Hematopoietic multipotent progenitor cell (in vitro differentiated cells): ENCODE measurements at regions not wholly inside any gene's neighbourhood (a gene's known extent, or its start where the extent isn't known, plus 50 kb on each side); places are given as distances from the start of the nearest gene placed in this dataset.
"Not testable (repeated sequence)": the region's sequence is repeated elsewhere in the genome, so short reads cannot be mapped to it uniquely, and the experiment has no call there.

Source experiments
- DNase-seq, 3 donors: peaks; one replicate each; pipeline ENCODE4 v3.0.0-alpha.2; 2011 to 2015; ENCODE audit warnings: low read depth in 2 of 3, low spot score in 2 of 3

GRCh38 chr5:93359296-93359959 is 221.6 kb downstream of the NR2F1-AS1 start:
- DNase-seq: no peak

GRCh38 chr5:93358176-93358575 is 222.8 kb downstream of the NR2F1-AS1 start:
- DNase-seq: no peak

- no peak for DNase-seq
Observed at GRCh38 chr5:93357686-93358085, 223.3 kb downstream of the NR2F1-AS1 start.

GRCh38 chr5:93355691-93356090 is 225.3 kb downstream of the NR2F1-AS1 start:
- DNase-seq: no peak

- no peak for DNase-seq
Observed at GRCh38 chr5:93352186-93352585, 228.8 kb downstream of the NR2F1-AS1 start.

GRCh38 chr5:93349613-93350012 is 231.4 kb downstream of the NR2F1-AS1 start:
- no peak for DNase-seq

GRCh38 chr5:93348231-93348630 is 232.8 kb downstream of the NR2F1-AS1 start:
- no peak for DNase-seq

GRCh38 chr5:93346850-93347249 is 234.2 kb downstream of the NR2F1-AS1 start:
- DNase-seq: not testable (repeated sequence)

- DNase-seq: no peak
Observed at GRCh38 chr5:93346301-93346700, 234.7 kb downstream of the NR2F1-AS1 start.

- no peak for DNase-seq
Observed at GRCh38 chr5:93343570-93343969, 237.4 kb downstream of the NR2F1-AS1 start.

- no peak for DNase-seq
Observed at GRCh38 chr5:93342563-93343061, 238.4 kb downstream of the NR2F1-AS1 start.

- no peak for DNase-seq
Observed at GRCh38 chr5:93340881-93341280, 240.1 kb downstream of the NR2F1-AS1 start.

GRCh38 chr5:93337138-93337537 is 243.9 kb downstream of the NR2F1-AS1 start:
- no peak for DNase-seq

- DNase-seq: no peak
Observed at GRCh38 chr5:93336330-93337110, 244.5 kb downstream of the NR2F1-AS1 start.

- no peak for DNase-seq
Observed at GRCh38 chr5:93331863-93332262, 249.2 kb downstream of the NR2F1-AS1 start.

- no peak for DNase-seq
Observed at GRCh38 chr5:93331241-93331640, 249.8 kb downstream of the NR2F1-AS1 start.

GRCh38 chr5:93330506-93330905 is 250.5 kb downstream of the NR2F1-AS1 start:
- no peak for DNase-seq

GRCh38 chr5:93329756-93330155 is 251.3 kb downstream of the NR2F1-AS1 start:
- no peak for DNase-seq

- no peak for DNase-seq
Observed at GRCh38 chr5:93328833-93329232, 252.2 kb downstream of the NR2F1-AS1 start.

GRCh38 chr5:93327605-93328004 is 253.4 kb downstream of the NR2F1-AS1 start:
- DNase-seq: no peak

GRCh38 chr5:93325946-93326345 is 255.1 kb downstream of the NR2F1-AS1 start:
- DNase-seq: no peak
